GM12878 (cell line): ENCODE measurements at regions not wholly inside any gene's neighbourhood (a gene's known extent, or its start where the extent isn't known, plus 50 kb on each side); places are given as distances from the start of the nearest gene placed in this dataset.

Source experiments
- ATAC-seq: fragments of 200-7000 bp; cut with Tn5 transposase; 3 replicates; pipeline ENCODE4 v1.9.1; 2020; ENCODE audit warnings: mild to moderate bottlenecking, moderate library complexity
- BruUV-seq: library from RNA; stranded (reverse); fragments of 400-500 nt; replicated peaks from 2 replicates; lab custom pipeline; 2021; lab: Mats Ljungman, UMichigan
- CTCF ChIA-PET: fragments of 300-600 bp; sonication (Branson Sonifier 250); formaldehyde crosslinking; extraction: SDS; loops from one replicate; lab custom pipeline; 2021; ENCODE audit warnings: inconsistent platforms; lab: Yijun Ruan, JAX
- POLR2A ChIA-PET: fragments of 350-600 bp; formaldehyde crosslinking; extraction: SDS; loops from one replicate; lab custom pipeline; 2021; ENCODE audit warnings: inconsistent platforms; lab: Charles Lee
- RAD21 ChIA-PET: fragments of 300-600 bp; sonication (Branson Sonifier 250); formaldehyde crosslinking; loops from one replicate; lab custom pipeline; 2023; ENCODE audit warnings: antibody characterized with exemption; ENCODE audit not compliant: unreplicated experiment; lab: Charles Lee
- SMC1A ChIA-PET: fragments of 300-600 bp; sonication (Branson Sonifier 250); formaldehyde crosslinking; loops from one replicate; lab custom pipeline; 2023; ENCODE audit not compliant: unreplicated experiment, uncharacterized antibody; lab: Charles Lee
- DNase-seq: peaks from one replicate; pipeline ENCODE4 v3.0.0-alpha.2; 2011; ENCODE audit warnings: low read depth, low spot score
- FAIRE-seq: peaks from 3 replicates; lab custom pipeline; 2011; peaks lifted over from hg19 to GRCh38; lab: Jason Lieb, UNC
- H2AFZ ChIP-seq: 2 replicates; pipeline ENCODE4 v1.6.0; 2011; ENCODE audit warnings: low read depth, low read length, control low read depth; ENCODE audit not compliant: control insufficient read depth
- H3K27ac ChIP-seq: 2 replicates; pipeline ENCODE4 v1.5.1; 2011; ENCODE audit warnings: control low read depth; ENCODE audit not compliant: control insufficient read depth, insufficient read depth
- H3K27me3 ChIP-seq, 2 experiments: replicated peaks in 1 of 2; 2 replicates each; pipeline versions ENCODE4 v1.6.0 to v1.6.1; 2011; ENCODE audit warnings: low read length in 1 of 2; ENCODE audit not compliant: control insufficient read depth in 2 of 2, insufficient read depth in 2 of 2
- H3K36me3 ChIP-seq, 2 experiments: 2 replicates each; pipeline ENCODE4 v1.5.1; 2011; ENCODE audit warnings: low read length in 1 of 2; ENCODE audit not compliant: control insufficient read depth in 2 of 2, insufficient read depth in 2 of 2
- H3K4me1 ChIP-seq: 2 replicates; pipeline ENCODE4 v1.6.1; 2011; ENCODE audit warnings: mild to moderate bottlenecking, low read length, moderate library complexity, mixed read lengths; ENCODE audit not compliant: control insufficient read depth, insufficient read depth
- H3K4me2 ChIP-seq: 2 replicates; pipeline ENCODE4 v1.6.0; 2011; ENCODE audit warnings: control low read depth; ENCODE audit not compliant: control insufficient read depth, insufficient read depth
- H3K4me3 ChIP-seq: fragments of 200-600 bp; sonication (generic); 2 replicates; pipeline ENCODE4 v1.5.1; 2016
- H3K79me2 ChIP-seq: 2 replicates; pipeline ENCODE4 v1.6.0; 2011; ENCODE audit warnings: low read length; ENCODE audit not compliant: control insufficient read depth, insufficient read depth
- H3K9ac ChIP-seq: 2 replicates; pipeline ENCODE4 v1.8.0; 2011; ENCODE audit warnings: low read length, control low read depth, mixed read lengths; ENCODE audit not compliant: control insufficient read depth, insufficient read depth
- H3K9me3 ChIP-seq: replicated peaks from 3 replicates; pipeline ENCODE4 v1.5.1; 2011; ENCODE audit warnings: mild to moderate bottlenecking, low read length; ENCODE audit not compliant: control insufficient read depth, insufficient read depth
- H4K20me1 ChIP-seq: 2 replicates; pipeline ENCODE4 v1.6.0; 2011; ENCODE audit not compliant: control insufficient read depth, insufficient read depth
- BCL3 ChIP-seq: IDR thresholded peaks from 2 replicates; pipeline ENCODE4 v1.6.1; 2011; ENCODE audit warnings: borderline replicate concordance, low read depth, mild to moderate bottlenecking, moderate library complexity, low read length; ENCODE audit not compliant: insufficient read depth, poor library complexity, severe bottlenecking
- CHD4 ChIP-seq: fragments of 200-600 bp; sonication (generic); IDR thresholded peaks from 2 replicates; pipeline ENCODE4 v1.6.1; 2016; ENCODE audit warnings: mild to moderate bottlenecking
- FOXM1 ChIP-seq: IDR thresholded peaks from 2 replicates; pipeline ENCODE4 v1.6.1; 2012; ENCODE audit warnings: low read depth, mild to moderate bottlenecking, inconsistent platforms, low read length, moderate library complexity
- NBN ChIP-seq: fragments of 450-650 bp; IDR thresholded peaks from 2 replicates; pipeline ENCODE4 v1.6.1; 2016
- NFXL1 ChIP-seq: fragments of 450-650 bp; IDR thresholded peaks from 2 replicates; pipeline ENCODE4 v1.6.1; 2017; ENCODE audit warnings: antibody characterized with exemption, mild to moderate bottlenecking, borderline replicate concordance
- PKNOX1 ChIP-seq: fragments of 450-650 bp; IDR thresholded peaks from 2 replicates; pipeline ENCODE4 v1.6.1; 2016; ENCODE audit warnings: mild to moderate bottlenecking
- RBBP5 ChIP-seq: fragments of 200-600 bp; sonication (generic); conservative IDR thresholded peaks from 2 replicates; pipeline ENCODE4 v1.6.1; 2016
- RCOR1 ChIP-seq: conservative IDR thresholded peaks from 2 replicates; pipeline ENCODE4 v1.6.1; 2012; ENCODE audit warnings: low read depth, low read length, improper control_type of control experiment
- SREBF1 ChIP-seq: IDR thresholded peaks from 2 replicates; pipeline ENCODE4 v1.6.1; 2012; ENCODE audit warnings: mild to moderate bottlenecking, low read length
- USF2 ChIP-seq: IDR thresholded peaks from 2 replicates; pipeline ENCODE4 v1.6.1; 2011; ENCODE audit warnings: low read depth, low read length, improper control_type of control experiment, borderline replicate concordance
- YY1 ChIP-seq: IDR thresholded peaks from 2 replicates; pipeline ENCODE4 v1.6.1; 2011; ENCODE audit warnings: low read depth, mild to moderate bottlenecking, low read length
- ZBTB4 ChIP-seq: fragments of 450-650 bp; formaldehyde crosslinking; IDR thresholded peaks from 2 replicates; pipeline ENCODE4 v1.4.0; 2022; ENCODE audit warnings: mild to moderate bottlenecking, moderate library complexity
- ZZZ3 ChIP-seq: IDR thresholded peaks from 2 replicates; pipeline ENCODE4 v1.6.1; 2011; ENCODE audit warnings: low read depth; ENCODE audit not compliant: control insufficient read depth, insufficient read length
- WGBS: methylation state at CpG from one replicate; pipeline ENCODE4 v1.1.6; 2016; ENCODE audit warnings: low lambda C conversion rate; ENCODE audit not compliant: insufficient replicate concordance, insufficient coverage; ENCODE audit errors: missing lambda C conversion rate; 5-methylcytosine and 5-hydroxymethylcytosine counted together
- in situ Hi-C: fragments of 300-500 bp; cut with MboI; formaldehyde crosslinking; loops from 9 replicates; pipeline ENCODE4 v1.14.3; 2018; ENCODE audit warnings: mixed read lengths
- intact Hi-C: fragments of 100-400 bp; cut with micrococcal nuclease; formaldehyde crosslinking; loops from one replicate; pipeline ENCODE4 v1.14.2; 2022; ENCODE audit not compliant: unreplicated experiment

- no peaks in the 10 kb centered on the region for H3K4me1 ChIP-seq
- no peak overlapping the region for H3K4me2 ChIP-seq
- RAD21 ChIA-PET: no interaction called here
- H3K27ac ChIP-seq: no peak overlapping the region
- no TSS peak for BruUV-seq
- POLR2A ChIA-PET: no interaction called here
- H3K9ac ChIP-seq: no peak overlapping the region
- TF ChIP-seq YY1: no peak
- no peak for TF ChIP-seq NFXL1
- no peak for TF ChIP-seq FOXM1
- TF ChIP-seq NBN: no peak
- TF ChIP-seq BCL3: no peak
- TF ChIP-seq RCOR1: no peak
- no peak for TF ChIP-seq PKNOX1
- TF ChIP-seq RBBP5: no peak
- no peak for TF ChIP-seq CHD4
- TF ChIP-seq ZZZ3: no peak
- TF ChIP-seq SREBF1: no peak
- TF ChIP-seq USF2: no peak
- no peak for TF ChIP-seq ZBTB4
- H3K9me3 ChIP-seq: no peaks in the 10 kb centered on the region
- no peak for FAIRE-seq
- no peaks in the 10 kb centered on the region for H4K20me1 ChIP-seq
- in situ Hi-C loops (no loop called here), intact Hi-C loops (no loop called here)
- DNase-seq: no peak
- 25% methylated on average over 10 of the region's 10 CpGs for WGBS
- no peaks in the 10 kb centered on the region for H3K27me3 ChIP-seq
- no peak overlapping the region for H3K4me3 ChIP-seq
- H3K79me2 ChIP-seq: no peaks in the 10 kb centered on the region
- SMC1A ChIA-PET: interaction anchor here (0.7 kb wide), 1 partner anchor 116 kb away, joined by 3 read pairs; no protein-coding TSS in a partner anchor
- no peaks in the 10 kb centered on the region for H3K36me3 ChIP-seq
- no peak for ATAC-seq
- H2AFZ ChIP-seq: no peak overlapping the region
- CTCF ChIA-PET: no interaction called here
Measured at GRCh38 chr18:77676910-77677309, 427.3 kb downstream of the GALR1 start.
